Kidney (tissue), 13 donors: ENCODE measurements at regions not wholly inside any gene's neighbourhood (a gene's known extent, or its start where the extent isn't known, plus 50 kb on each side); places are given as distances from the start of the nearest gene placed in this dataset.
"Not testable (repeated sequence)": the region's sequence is repeated elsewhere in the genome, so short reads cannot be mapped to it uniquely, and the experiment has no call there.

Experiments
- DNase-seq, 5 donors: peaks; one replicate each; pipeline ENCODE4 v3.0.0-alpha.2; 2013 to 2020
- FAIRE-seq: peaks from 2 replicates; lab custom pipeline; 2012; peaks lifted over from hg19 to GRCh38; lab: Jason Lieb, UNC
- H3K27ac ChIP-seq, 2 donors: one replicate each; pipeline ENCODE4 v1.7.0; 2013; ENCODE audit warnings: low read depth in 2 of 2, low read length in 2 of 2, inconsistent platforms in 1 of 2
- H3K27me3 ChIP-seq: one replicate; pipeline ENCODE4 v1.7.1; 2013; ENCODE audit warnings: low read length, inconsistent platforms; ENCODE audit not compliant: control insufficient read depth, insufficient read depth
- H3K36me3 ChIP-seq, 3 donors: one replicate each; pipeline versions ENCODE4 v1.7.0 to v1.7.1; 2013; ENCODE audit warnings: low read length in 3 of 3, control low read depth in 1 of 3, inconsistent platforms in 1 of 3; ENCODE audit not compliant: insufficient read depth in 3 of 3, control insufficient read depth in 2 of 3
- H3K4me1 ChIP-seq, 3 donors: one replicate each; pipeline versions ENCODE4 v1.7.0 to v1.7.1; 2013; ENCODE audit warnings: low read length in 3 of 3, inconsistent platforms in 1 of 3, low read depth in 1 of 3; ENCODE audit not compliant: control insufficient read depth in 2 of 3, insufficient read depth in 2 of 3
- H3K4me3 ChIP-seq, 3 donors: one replicate each; pipeline versions ENCODE4 v1.7.0 to v1.8.1; 2013; ENCODE audit warnings: low read length in 3 of 3, control low read depth in 1 of 3, inconsistent platforms in 1 of 3
- H3K9ac ChIP-seq, 3 donors: one replicate each; pipeline versions ENCODE4 v1.7.0 to v1.7.1; 2013; ENCODE audit warnings: low read length in 3 of 3, control low read depth in 1 of 3, inconsistent platforms in 1 of 3
- H3K9me3 ChIP-seq, 3 donors: one replicate each; pipeline versions ENCODE4 v1.7.0 to v1.7.1; 2013; ENCODE audit warnings: low read length in 3 of 3, control low read depth in 1 of 3, inconsistent platforms in 1 of 3; ENCODE audit not compliant: control insufficient read depth in 2 of 3, insufficient read depth in 1 of 3
- CTCF ChIP-seq: IDR thresholded peaks from 3 replicates; pipeline ENCODE4 v1.5.1; 2012; ENCODE audit warnings: mild to moderate bottlenecking, moderate library complexity, borderline replicate concordance; ENCODE audit not compliant: insufficient read depth; ENCODE audit errors: extremely low read depth
- intact Hi-C: fragments of 100-400 bp; cut with DNase I; formaldehyde crosslinking; loops from one replicate; pipeline ENCODE4 v1.11.1; 2022
- donor health status: control.
- donor health status: control.
- donor health status: control.
- donor health status: control.
- donor health status: control.
- donor health status: DM: yes; HTN: yes; CAD: no.
- donor health status: Normal renal cell carcinoma (clear cell type).

- intact Hi-C loops: no loop called here
- Histone ChIP-seq H3K9ac (no peak overlapping the region), H3K4me1 (no peaks in the 10 kb centered on the region), H3K36me3 (no peaks in the 10 kb centered on the region), H3K9me3 (no peaks in the 10 kb centered on the region), H3K27me3 (no peaks in the 10 kb centered on the region), H3K27ac (no peak overlapping the region), H3K4me3 (no peak overlapping the region)
- FAIRE-seq (no peak), DNase-seq (no peak)
- no peak for TF ChIP-seq CTCF
Measured at GRCh38 chr11:37973941-37974340, 1375.9 kb upstream of the RAG2 start.

- FAIRE-seq (no peak), DNase-seq (no peak)
- H3K4me3 ChIP-seq: no peak overlapping the region
- H3K4me1 ChIP-seq: no peaks in the 10 kb centered on the region
- no peak overlapping the region for H3K9ac ChIP-seq
- no peak for TF ChIP-seq CTCF
- H3K27ac ChIP-seq: no peak overlapping the region
- H3K36me3 ChIP-seq: no peaks in the 10 kb centered on the region
- intact Hi-C loops: no loop called here
- no peaks in the 10 kb centered on the region for H3K9me3 ChIP-seq
- H3K27me3 ChIP-seq: no peaks in the 10 kb centered on the region
Measured at GRCh38 chr11:37972691-37973090, 1374.7 kb upstream of the RAG2 start.

GRCh38 chr11:37969336-37969735, 1371.3 kb upstream of the RAG2 start:
- intact Hi-C loops, H3K4me1 ChIP-seq, H3K4me3 ChIP-seq, H3K27me3 ChIP-seq, H3K9me3 ChIP-seq, H3K36me3 ChIP-seq, H3K9ac ChIP-seq, FAIRE-seq, DNase-seq, H3K27ac ChIP-seq: not testable (repeated sequence)

GRCh38 chr11:37968148-37968547, 1370.1 kb upstream of the RAG2 start:
- no peaks in the 10 kb centered on the region for H3K27me3 ChIP-seq
- no peaks in the 10 kb centered on the region for H3K9me3 ChIP-seq
- no peak for FAIRE-seq
- intact Hi-C loops: no loop called here
- no peak overlapping the region for H3K9ac ChIP-seq
- H3K4me3 ChIP-seq: no peak overlapping the region
- H3K36me3 ChIP-seq: no peaks in the 10 kb centered on the region
- TF ChIP-seq CTCF: no peak
- no peak for DNase-seq
- H3K27ac ChIP-seq: no peak overlapping the region
- H3K4me1 ChIP-seq: no peaks in the 10 kb centered on the region
